ENCODE measurements at regions not wholly inside any gene's neighbourhood (a gene's known extent, or its start where the extent isn't known, plus 50 kb on each side); places are given as distances from the start of the nearest gene placed in this dataset.

DNA sequence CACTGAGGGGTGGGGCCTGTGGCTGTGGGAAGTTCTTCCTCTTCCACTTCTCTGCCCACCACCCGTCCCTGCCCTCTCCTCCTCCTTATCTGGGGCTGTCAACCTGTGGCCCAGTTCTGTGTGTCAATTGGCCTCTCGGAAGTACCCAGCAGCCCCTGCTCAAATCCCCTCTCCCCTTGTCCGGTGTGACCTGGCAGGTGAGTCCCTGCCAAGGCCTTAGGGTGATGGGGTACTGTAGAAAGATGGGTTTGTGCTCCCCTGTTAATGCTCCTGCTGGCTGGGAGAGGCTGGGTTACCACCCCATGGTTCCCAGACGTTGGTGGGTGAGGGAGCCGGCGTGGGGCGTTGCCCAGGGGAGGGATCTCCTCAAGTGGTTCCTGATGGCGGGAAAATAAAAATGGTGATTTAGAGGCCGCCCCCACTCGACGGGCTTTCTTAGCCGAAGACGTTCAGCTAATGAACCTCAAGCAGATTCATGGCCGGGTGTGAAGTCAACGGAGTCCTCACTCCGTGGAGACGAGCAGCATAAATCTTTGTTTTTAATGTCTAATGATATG, 141.2 kb downstream of the URI1 start:
- no peak for DNase-seq (ENCODE audit: low read depth)

DNA sequence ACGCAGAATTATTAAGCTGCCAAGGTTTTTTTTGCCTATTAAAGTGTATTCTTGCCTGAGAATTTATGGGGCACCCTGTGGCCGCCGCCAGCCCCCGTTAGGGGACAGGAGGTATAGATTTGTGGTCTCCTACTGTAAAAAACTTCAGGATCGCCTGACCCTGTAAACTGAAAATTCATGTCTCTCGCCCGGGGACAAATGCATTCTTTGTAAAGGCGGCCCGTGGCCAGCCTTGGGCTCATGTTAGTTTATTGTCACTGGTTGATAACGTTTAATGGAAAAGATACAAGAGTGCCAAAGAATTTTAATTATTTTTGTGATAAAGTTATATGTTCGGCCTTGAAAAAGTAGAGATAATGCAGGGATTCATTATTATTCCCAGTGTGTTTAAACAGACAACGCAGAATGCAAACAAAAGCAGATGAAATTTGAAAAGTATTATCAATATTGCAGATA, 141.7 kb downstream of the URI1 start:
- DNase-seq (ENCODE audit: low read depth) = no peak

DNA sequence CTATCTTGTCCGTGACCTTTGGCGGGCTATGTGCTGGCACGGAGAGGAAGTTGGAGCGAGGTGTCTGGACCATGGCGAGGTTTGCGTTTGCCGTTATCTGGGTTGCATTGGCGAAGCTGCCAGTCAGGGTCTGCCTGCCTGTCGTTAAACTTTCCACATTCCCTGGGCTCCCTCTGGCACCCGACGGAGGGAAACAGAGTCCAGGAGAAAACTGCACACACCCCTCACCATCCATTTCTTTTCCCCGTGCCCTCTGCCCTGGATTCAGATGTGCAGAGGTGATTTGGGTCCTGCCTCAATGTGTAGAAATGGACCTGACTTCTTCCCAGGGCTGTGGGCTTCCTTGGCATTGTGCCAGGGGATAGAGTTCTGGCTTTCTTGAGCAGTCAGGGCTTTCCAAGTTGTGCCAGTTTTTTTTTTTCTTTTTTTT, 142.4 kb downstream of the URI1 start:
- no peak for DNase-seq (ENCODE audit: low read depth)

DNA sequence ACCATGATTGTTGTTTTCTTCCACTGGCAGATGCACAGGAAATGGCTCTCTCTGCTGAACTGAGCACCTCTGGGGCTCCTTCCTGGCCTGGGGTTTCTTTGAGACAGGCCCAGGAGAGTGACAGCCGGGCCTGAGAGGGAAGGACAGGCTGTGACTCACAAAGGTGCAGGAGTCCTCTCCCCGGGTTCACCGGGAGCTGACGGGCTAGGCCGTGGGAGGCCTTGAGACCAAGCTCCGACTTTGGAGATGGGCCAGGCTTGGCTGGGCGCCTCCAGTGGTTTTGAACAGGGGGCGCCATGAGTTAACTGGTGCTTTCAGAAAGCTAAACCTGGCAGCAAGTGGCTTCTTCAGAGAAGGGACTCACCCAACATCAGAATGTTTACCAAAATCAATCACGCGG, 143.4 kb downstream of the URI1 start:
- peak; percentile 88 for DNase-seq (ENCODE audit: low read depth)

DNA sequence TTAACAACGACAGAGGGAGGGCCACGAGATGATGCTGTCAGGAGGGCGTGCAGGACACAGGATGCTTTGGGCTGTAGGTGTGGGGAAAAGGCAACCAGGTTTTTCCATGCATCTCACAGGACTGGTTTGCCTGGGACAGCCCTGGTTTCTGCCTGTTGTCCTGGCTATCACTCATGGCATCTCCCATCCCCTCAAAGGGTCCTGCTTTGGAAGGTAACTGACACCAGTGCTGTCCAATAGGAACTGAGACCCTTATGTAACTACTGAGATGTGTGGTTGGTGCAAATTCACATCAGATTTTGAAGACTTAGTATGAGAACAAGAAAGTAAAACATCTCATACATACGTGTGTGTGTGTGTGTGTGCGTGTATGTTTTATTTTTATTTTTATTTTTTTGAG, 144.2 kb downstream of the URI1 start:
- DNase-seq (ENCODE audit: low read depth) = no peak

DNA sequence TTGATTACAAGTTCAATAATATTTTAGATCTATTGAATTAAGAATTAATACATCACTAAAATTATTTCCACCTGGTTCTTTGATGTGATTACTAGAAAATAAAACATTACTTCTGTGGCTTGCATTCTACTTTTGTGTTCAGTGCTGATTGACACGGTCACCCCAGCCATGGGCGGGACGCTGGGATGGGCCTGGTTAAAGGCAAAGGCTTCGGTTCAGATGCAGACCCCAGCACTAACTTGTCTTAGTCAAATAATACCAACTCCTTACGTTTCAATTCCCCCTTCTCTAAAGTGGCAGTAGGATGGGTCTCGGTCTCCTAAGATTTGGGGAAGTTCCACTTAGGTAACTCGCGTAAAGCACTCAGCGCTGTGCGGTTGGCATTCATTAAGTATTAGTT, 144.9 kb downstream of the URI1 start:
- DNase-seq (ENCODE audit: low read depth) = no peak

DNA sequence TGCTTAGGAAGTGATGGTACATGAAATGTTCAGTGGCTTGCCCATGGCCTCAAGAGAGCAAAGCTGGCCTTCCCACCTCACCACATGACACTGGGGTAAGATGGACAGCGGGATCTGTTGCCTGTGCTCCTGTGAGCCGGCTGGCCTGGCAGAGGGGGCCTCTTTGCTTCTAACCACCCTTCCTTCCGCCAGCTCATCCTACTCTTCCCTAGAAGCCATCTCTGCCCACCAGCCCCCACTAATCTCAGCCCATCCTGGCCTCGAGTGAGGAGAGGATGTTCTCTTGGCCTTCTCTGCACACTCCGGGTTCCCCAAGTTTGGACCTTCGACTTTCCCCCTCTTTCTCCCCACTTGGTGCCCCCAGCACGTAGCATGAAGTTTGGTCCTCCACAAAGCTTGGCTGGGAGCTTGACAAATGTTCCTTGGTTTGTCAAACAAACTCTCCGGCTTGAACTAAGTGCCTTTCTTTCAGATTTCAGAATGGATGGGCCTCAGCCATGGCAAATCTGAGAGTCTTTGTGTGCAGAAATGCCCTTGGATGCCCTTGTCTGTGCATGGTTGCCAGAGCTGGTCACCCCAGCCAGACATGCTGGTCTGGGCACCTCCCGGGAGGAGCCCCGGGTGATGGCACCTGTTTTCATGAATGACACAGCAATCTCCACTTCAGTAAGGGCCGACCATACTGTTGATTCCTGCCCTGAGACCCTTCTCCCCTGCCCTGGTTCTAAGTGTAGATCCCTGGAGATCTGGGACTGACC, 145.5 kb downstream of the URI1 start:
- DNase-seq (ENCODE audit: low read depth) = no peak

DNA sequence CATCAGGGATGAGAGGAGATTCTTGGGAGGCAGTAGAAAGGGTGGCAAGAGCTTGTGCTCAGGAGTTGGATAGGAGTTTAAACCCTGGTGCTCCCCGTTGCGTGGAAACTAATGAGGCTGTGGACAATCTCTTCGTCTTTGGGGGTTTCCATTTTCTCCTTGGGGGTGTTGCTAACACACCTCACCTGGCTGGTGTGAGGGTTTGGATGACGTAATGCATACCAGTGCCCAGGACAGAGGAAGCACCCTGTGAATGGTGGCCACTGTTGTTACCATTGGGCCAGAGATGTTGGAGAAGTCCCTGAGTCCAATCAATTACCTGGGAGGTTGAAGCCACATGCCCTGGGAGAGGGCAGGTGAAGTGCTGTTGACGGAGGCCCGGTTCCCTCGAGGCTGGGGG, 146.5 kb downstream of the URI1 start:
- no peak for DNase-seq (ENCODE audit: low read depth)

DNA sequence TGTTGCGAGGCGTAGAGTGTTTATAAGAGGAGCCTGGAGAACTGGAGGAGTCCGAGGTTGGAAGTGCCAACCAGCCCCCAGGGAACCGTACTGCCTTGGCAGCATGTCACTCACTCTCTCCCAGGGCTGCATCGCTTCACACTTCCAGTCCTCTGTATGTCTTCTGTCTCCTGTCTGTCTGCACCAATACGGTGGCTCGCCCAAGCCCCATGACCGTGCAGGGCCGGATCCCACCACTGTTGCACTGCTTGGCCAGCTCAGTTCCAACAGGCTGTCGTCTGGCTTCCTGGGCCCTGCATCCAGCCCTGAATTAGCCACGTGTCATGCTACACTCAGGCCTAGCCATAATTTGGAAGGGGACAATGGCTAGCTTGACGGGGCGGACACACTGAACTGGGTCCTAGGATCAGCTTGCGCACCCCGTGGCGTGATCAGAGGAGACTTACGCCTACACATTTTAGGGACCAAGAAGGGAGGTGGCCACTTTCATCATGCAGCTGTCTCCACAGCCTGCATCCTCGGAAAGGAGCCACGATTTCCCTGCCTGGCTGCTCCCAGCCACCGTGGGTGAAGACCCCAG, 147.1 kb downstream of the URI1 start:
- no peak for DNase-seq (ENCODE audit: low read depth)

DNA sequence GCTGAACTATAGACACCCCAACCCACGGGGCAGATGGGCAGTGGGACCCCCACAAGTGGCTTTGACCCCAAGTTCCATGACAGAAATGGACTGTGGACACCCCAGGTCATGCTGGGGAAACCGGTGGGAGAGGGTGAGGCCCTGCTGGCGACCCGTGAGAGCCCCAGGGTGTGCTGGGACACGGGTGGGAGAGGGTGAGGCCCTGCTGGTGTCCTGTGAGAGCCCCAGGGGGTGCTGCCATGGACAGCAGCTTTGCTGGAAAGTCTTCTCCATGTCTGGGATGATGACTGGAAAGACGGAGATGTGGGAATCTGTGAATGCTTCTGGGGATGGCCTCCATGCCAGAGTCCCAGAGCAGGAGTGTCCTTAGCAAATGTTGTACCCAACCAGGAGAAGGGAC, 148.4 kb downstream of the URI1 start:
- no peak for DNase-seq (ENCODE audit: low read depth)

DNA sequence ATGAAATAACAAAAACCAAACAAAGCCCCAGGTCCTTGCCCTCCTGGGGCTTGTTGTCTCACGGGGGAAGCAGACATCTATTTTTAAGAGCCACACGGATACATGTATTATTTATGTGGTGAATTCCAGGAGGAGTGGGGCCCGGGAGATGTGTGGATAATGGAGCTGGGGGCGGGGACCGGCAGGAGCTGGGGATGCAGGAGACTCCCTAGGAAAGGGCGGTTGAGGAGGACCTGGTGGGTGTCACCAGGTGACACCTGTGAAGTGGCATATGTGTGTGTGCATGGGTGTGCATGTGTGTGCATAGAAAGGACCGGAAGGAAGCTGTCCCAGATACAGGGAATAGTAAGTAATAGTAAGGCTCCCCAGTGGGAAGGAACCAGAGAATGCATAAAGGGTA, 148.9 kb downstream of the URI1 start:
- no peak for DNase-seq (ENCODE audit: low read depth)

DNA sequence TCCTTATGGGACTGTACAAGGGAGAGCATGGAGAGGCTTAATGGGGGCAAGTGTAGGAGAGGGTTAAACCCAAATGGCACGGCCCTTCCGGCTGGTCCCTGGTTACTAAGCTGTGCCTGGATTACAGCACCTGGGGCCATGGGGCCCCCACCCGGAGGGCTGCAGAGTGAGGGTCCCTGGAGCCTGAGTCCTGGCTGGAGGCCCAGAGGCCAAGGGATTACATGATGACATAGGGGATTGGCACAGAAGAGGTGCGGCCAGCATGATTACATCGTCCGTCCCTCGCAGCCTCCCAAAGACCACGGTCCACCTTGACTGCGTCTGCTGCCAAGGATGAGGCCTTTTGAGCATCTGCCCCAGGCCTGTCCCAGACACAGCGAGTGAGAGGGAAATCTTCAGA, 149.4 kb downstream of the URI1 start:
- DNase-seq (ENCODE audit: low read depth) = no peak

DNA sequence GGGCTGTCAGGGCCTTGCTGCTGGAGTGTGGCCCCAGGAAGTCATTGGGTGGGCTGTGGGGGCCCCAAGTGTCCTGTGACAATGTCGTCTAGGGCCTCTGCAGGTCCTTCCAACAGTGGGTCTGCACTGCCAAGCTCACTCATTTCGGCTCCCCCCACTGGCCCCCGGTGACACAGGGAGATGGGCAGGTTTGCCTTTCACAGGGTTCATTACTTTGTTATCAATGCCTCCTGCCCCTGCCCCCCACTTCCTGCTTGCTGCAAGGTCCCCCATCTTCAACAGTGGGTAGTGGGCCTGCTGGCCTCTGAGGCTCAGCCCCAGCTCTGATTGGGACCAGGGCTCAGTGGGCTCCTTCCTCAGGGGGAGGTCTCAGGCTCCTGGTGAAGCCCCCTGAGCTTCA, 149.8 kb downstream of the URI1 start:
- DNase-seq (ENCODE audit: low read depth) = no peak

DNA sequence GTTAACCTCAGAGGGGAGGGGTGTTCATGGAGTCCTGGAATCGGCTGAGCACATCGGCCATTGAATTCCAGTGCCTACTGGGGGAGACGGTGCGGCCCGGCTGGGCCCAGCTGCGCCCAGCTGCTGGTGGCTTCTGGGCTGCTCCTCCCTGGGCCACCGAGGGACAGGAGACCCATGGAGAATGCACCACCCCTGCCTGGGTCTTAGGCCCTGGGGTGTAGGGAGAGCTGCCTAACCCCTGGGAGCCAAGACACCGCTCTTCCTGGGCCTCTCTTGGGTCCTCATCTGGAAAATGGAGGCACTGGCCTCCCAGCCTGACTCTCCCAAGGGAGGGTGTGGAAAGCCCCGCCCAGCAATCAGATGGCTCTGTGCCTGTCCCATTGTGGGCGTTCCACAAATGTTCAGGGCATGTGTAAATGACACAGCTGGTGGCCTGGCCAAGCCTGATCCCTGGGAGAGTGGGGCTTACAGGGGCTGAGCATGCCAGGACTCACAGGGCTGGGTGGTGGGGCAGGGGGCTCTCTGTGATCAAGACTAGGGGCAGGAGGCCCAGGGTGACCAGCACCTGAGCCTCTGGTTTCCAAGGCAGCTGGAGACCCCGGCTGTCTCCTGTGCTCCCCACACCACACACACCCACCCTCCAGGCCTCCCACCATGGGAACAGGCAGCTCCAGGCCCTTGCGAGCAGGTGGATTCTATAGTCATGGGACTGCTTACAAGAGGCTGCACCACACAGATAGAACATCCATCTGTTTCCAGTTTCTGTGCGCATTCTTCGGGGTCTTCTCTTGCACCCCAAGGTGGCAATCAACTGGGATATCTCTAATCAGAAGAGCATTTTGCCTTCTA, 150.9 kb downstream of the URI1 start:
- DNase-seq (ENCODE audit: low read depth) = no peak

DNA sequence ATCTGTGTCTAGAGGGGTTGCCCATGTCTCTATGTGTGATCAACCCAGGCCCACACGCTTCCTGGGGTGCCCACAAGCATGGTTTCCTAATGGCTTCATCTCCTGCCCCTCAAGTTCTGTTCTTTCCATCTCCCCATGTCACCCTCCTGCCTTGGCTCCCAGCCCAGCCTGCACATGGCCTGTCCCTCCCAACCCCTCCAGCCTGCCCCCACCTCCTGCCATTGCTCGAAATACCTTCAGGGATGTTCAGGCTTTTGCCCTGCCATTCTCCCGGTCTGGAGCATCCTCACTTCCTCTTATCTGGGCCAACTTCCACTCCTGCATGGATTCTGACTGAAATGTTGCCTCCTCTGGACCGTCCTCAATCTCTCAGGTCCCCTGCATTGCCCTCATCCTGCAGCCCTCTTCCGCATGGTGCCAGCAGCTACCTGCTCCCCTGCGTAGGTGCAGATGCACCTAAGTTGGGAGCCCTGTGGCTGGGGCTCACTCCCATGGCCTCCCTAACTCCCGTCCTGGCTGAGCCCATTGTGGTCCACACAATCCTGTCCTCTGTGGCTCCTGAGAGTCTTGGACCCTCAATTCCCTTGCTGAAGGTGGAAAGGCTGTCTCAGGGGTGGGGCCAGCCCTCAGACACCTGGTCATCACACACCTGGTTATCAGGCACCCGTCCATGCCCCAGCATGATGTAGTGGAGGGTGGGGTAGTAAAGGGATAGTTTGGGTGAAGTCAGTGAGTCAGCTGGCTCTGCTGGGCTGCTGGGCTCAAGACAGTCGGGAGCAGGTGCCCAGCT, 152.1 kb downstream of the URI1 start:
- no peak for DNase-seq (ENCODE audit: low read depth)

DNA sequence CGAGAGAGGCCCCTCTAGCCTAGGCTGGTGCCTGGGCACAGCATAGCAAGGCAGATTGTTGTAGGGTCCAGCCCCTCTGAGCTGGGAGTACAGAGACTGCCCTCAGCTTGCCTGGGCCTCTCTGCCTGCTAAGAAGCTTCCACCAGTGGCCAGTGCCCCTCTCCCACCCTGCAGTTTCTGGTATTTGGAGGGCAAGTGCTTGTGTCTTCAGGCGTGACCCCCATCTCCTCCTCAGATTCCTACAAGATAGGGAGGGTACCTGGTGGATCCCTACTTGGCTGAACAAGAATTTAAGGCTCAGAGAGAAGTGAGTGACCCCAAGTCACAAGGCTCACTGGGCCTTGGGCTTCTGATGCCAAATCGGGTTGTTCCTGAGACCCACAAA, 152.7 kb downstream of the URI1 start:
- DNase-seq (ENCODE audit: low read depth) = no peak

DNA sequence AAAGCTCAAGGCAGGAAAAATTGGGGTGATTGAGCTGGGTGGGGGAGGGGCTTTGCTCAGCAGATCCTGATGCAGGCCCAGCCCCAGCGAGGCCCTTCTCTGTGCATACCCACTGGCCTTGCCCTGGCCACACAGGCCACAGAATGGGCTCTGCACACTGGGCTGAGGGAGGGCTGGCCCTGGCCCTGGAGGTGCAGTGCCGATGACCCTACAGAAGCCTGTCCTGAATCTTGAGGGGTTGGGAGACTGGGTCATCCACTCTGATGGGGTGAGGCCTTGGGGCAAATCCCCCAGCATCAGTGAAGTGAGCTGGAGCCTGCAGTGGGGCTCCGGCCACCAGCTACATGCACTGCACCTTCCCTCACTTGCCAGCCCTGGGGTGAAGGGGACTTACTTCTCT, 153.1 kb downstream of the URI1 start:
- DNase-seq (ENCODE audit: low read depth) = no peak

DNA sequence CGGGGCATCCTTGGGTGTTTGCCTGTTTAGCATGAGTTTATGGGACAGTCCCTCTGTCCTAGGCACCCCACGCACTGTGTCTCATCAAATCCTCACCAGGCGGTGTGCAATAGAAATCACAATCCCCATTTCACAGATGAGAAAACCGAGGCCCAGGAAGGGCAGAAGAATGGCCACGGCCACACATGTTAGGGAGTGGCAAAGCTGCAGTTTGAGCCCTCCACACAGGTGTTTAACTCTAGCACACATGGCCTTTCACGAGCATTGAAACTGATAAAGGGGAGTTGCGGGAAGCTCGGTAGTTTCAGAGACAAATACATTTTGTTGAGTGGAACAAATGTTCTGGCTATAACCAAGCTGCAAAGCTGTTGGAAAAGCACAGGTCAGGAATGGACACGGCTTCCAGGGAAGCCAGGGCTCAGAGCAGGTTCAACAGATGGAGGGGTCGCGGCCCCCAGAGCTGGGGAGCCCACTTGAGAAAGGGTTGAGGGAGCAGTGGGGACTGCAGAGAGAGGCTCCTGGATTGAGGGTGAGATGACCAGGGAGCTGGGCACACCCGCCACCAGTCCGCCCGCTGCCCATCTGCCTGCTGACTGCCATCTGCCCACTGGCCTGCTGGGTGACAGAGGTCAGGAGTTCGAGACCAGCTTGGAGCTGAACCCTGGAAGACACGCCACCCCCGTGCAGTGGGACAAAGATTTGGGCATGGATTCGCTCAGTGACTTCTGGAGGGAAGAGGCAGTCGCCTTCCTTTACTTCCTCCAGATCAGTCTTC, 154.7 kb downstream of the URI1 start:
- DNase-seq (ENCODE audit: low read depth) = no peak

DNA sequence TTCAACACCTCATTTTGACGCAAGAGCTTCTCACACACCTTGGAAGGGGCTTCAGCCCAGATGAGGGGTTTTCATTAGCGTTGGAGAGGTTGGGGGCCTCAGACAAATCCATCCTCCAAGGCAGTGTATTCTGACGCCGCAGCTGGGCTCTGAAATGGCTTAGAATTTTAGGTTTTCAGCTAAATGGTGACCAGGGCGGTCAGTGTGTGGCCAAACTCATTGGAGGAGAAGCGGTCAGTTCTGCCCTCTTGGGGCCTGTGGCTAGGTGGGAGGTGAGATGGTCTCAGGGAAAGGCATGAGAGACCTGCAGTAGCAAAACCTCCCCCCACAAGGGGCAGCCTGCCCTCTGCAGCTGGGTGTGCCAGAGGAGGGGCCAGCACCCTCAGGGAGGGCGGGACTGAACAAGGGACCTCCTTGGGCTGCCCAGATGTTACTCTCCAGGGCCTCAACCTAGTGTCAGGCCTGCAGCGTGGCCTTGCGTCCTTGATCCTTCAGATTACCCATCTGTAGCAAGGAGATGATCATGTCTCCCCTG, 155.8 kb downstream of the URI1 start:
- no peak for DNase-seq (ENCODE audit: low read depth)

DNA sequence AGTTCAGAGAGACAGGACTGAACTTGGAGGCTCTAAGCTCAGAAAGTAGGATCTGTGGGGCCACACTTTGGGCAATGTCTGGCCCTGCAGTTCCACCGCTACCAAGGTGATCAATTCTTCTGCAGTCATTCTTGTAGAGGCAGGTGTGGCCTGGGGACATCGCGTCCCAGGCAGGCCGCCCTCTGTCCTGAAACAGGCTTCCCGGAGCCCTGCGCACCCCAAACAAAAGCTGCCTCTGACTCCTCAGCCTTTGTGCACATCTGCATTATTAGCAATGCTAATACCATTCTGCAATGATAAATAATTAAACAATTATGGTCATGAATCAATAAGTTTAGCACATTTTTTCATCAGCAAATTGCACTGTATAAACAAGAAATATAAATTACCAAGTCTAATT, 160.2 kb downstream of the URI1 start:
- DNase-seq (ENCODE audit: low read depth) = no peak

DNA sequence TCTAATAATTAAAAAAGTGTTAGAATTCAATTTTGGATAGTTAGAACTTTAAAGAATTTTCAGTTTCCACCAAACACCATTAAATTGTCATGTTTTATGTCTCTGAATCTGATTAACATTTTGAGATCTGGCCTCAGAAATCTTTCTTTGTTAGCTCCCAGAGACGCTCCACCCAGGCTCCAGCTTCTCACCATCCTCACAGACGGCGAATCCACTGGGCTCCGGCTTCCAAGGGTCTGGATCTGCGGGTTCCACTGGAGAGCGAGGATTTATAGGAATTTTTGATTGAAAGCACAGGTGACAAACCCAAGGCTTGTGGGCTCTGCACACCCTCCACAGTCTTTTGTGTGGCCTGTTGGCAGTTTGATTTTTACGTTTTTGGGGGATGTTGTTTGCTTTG, 160.6 kb downstream of the URI1 start:
- DNase-seq (ENCODE audit: low read depth) = no peak
